HL-60 (cell line): ENCODE measurements at regions not wholly inside any gene's neighbourhood (a gene's known extent, or its start where the extent isn't known, plus 50 kb on each side); places are given as distances from the start of the nearest gene placed in this dataset.

ENCODE experiments used
- DNase-seq, 2 experiments: peaks; one replicate each; pipeline ENCODE4 v3.0.0-alpha.2; 2010 to 2020; ENCODE audit warnings: low read depth in 1 of 2, low spot score in 1 of 2
- H3K27ac ChIP-seq: fragments of 250-450 bp; sonication (Bioruptor Pico); replicated peaks from 2 replicates; pipeline ENCODE4 v1.5.1; 2020; ENCODE audit warnings: mild to moderate bottlenecking, moderate library complexity
- H3K27me3 ChIP-seq: fragments of 250-450 bp; sonication (Bioruptor Pico); 2 replicates; pipeline ENCODE4 v1.5.1; 2021; ENCODE audit warnings: mild to moderate bottlenecking, moderate library complexity; ENCODE audit not compliant: insufficient read depth, poor library complexity, severe bottlenecking
- H3K4me3 ChIP-seq: replicated peaks from 2 replicates; pipeline ENCODE4 v1.5.1; 2011; ENCODE audit warnings: mild to moderate bottlenecking, control low read depth, low read length; ENCODE audit not compliant: insufficient read depth
- CTCF ChIP-seq: IDR thresholded peaks from one replicate; pipeline ENCODE4 v1.5.1; 2011; ENCODE audit warnings: low read length, control low read depth, inconsistent platforms; ENCODE audit not compliant: insufficient read depth
- GABPA ChIP-seq: IDR thresholded peaks from 2 replicates; pipeline ENCODE4 v1.6.1; 2012; ENCODE audit warnings: low read depth
- POLR2AphosphoS5 ChIP-seq: IDR thresholded peaks from 2 replicates; pipeline ENCODE4 v1.6.1; 2012; ENCODE audit warnings: low read depth
- REST ChIP-seq: IDR thresholded peaks from 2 replicates; pipeline ENCODE4 v1.6.1; 2012; ENCODE audit warnings: low read depth; ENCODE audit not compliant: insufficient replicate concordance
- SPI1 ChIP-seq: IDR thresholded peaks from 2 replicates; pipeline ENCODE4 v1.6.1; 2012; ENCODE audit warnings: low read depth, mild to moderate bottlenecking, borderline replicate concordance

- no peak for DNase-seq
Observed at GRCh38 chr6:166691199-166691598, 64.1 kb upstream of the RPS6KA2 start.

GRCh38 chr6:166689687-166690086 lies 62.6 kb upstream of the RPS6KA2 start:
- H3K27me3 ChIP-seq = no peaks in the 10 kb centered on the region
- DNase-seq = no peak
- TF ChIP-seq REST = no peak
- TF ChIP-seq SPI1 = no peak
- no peak for TF ChIP-seq POLR2AphosphoS5
- TF ChIP-seq GABPA = no peak
- TF ChIP-seq CTCF = no peak
- H3K27ac ChIP-seq = no peak overlapping the region
- no peak overlapping the region for H3K4me3 ChIP-seq

More at GRCh38 chr6:166691199-166691598, 64.1 kb upstream of the RPS6KA2 start:
- TF ChIP-seq REST = no peak
- TF ChIP-seq CTCF = no peak
- TF ChIP-seq SPI1 = no peak
- no peak for TF ChIP-seq POLR2AphosphoS5
- no peak for TF ChIP-seq GABPA
- Histone ChIP-seq H3K27me3 (no peaks in the 10 kb centered on the region), H3K4me3 (no peak overlapping the region), H3K27ac (no peak overlapping the region)

DNA sequence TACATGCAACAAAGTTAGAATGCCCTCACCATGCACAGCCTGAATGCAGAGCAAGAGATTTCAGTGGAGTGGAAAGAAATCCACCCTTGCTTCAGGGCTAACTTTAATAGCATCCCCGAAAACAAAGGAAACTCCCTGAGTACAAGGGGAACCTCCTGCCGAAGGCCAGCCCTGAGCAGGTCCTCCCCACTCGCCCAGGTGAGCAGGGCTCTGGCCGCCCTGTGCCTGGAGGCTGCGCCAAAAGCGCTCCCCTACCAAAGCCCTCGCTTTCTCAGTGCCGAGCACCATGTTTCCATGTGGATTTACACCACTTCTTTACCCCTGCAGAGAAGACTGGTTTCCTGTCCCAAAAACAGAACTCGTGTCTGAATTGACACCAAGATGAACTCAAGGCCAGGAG lies 61.9 kb upstream of the RPS6KA2 start:
- no peak for DNase-seq
- Histone ChIP-seq H3K27me3 (no peaks in the 10 kb centered on the region), H3K4me3 (no peak overlapping the region), H3K27ac (no peak overlapping the region)
- TF ChIP-seq SPI1 (no peak), REST (no peak), GABPA (no peak), CTCF (no peak), POLR2AphosphoS5 (no peak)
